Activated T-cell treated with anti-CD3 and anti-CD28 coated beads, Interleukin-2, amount 50 U/mL, for 4 hours (primary cell): ENCODE measurements at regions not wholly inside any gene's neighbourhood (a gene's known extent, or its start where the extent isn't known, plus 50 kb on each side); places are given as distances from the start of the nearest gene placed in this dataset.
"Not testable (repeated sequence)": the region's sequence is repeated elsewhere in the genome, so short reads cannot be mapped to it uniquely, and the experiment has no call there.

Experiments
- ATAC-seq, 2 donors: fragments of 200-7000 bp; cut with Tn5 transposase; one replicate each; pipeline ENCODE4 v1.10.0; 2021
- DNase-seq: peaks from one replicate; pipeline ENCODE4 v3.0.0-alpha.2; 2020
- H3K27me3 Mint-ChIP-seq: one replicate; pipeline ENCODE4 v1.8.0; 2021; ENCODE audit warnings: low read depth, mixed read lengths
- H3K36me3 Mint-ChIP-seq: one replicate; pipeline ENCODE4 v1.8.0; 2022; ENCODE audit warnings: mixed read lengths; ENCODE audit not compliant: insufficient read depth
- H3K4me1 Mint-ChIP-seq: one replicate; pipeline ENCODE4 v1.8.0; 2021; ENCODE audit warnings: low read depth, mixed read lengths
- H3K4me3 Mint-ChIP-seq: one replicate; pipeline ENCODE4 v1.8.0; 2021; ENCODE audit warnings: mild to moderate bottlenecking, moderate library complexity, mixed read lengths
- H3K9me3 Mint-ChIP-seq: one replicate; pipeline ENCODE4 v1.8.0; 2021; ENCODE audit warnings: mixed read lengths

DNA sequence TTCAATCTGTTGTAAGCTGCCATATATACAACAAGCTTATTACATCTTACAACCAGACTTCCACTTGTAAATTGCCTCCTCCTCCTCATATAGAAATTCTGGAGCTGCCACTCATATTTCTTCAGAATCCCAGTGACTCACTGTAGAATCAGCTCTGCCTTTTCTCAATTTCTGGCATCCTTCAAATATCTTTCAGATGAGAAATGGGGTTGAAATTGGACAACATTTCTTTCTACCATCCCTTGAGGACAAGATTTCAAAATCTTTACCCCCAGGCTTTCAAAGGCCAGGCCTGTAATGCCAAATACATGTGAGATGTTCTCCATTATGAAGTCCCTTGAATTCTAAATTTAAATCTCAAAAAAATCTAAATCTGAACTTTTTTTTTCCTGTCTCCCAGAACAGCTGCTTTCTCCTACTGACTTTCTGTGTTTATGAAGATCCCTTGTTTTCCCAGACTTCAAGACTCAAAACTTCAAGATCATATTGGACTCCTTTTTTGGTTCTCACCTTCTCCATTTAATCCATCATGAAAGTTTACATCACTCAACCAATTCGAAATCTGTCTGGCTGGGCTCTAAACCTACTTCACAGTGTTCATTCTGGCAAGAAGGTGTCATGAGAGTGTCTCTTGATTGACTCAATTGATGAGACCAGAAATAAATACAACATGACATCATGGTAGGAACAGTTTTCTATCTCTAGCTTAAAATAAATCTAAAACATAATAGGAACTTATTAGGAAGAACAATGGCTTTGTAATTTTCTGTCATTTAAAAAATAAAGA, 109.8 kb downstream of the HMHB1 start:
- H3K36me3 Mint-ChIP-seq, result no peaks in the 10 kb centered on the region
- no peaks in the 10 kb centered on the region for H3K9me3 Mint-ChIP-seq
- ATAC-seq (no peak), DNase-seq (no peak)
- H3K4me3 Mint-ChIP-seq, result no peak overlapping the region
- H3K4me1 Mint-ChIP-seq, result no peaks in the 10 kb centered on the region
- H3K27me3 Mint-ChIP-seq, result peaks cover 3% of the 10 kb centered on the region

DNA sequence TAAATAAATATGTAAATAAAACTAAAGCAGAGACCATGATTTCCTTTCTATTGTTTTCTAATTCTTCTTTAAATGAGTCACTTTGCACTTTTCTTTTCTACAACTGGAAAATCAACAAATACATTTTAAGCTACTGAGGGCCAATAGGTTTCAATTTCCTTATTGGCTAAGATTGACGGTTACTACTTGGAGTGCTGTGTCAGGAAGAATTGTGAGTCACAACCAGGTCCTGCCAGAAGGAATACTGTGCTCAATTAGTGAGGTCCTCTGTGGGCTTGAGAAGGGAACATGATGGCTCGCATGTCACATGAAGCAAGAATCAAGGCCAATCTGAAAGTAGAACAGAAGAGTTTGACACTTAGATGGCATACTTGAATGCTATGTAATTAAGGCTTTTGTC, 110.8 kb downstream of the HMHB1 start:
- no peaks in the 10 kb centered on the region for H3K36me3 Mint-ChIP-seq
- H3K9me3 Mint-ChIP-seq, result no peaks in the 10 kb centered on the region
- no peaks in the 10 kb centered on the region for H3K4me1 Mint-ChIP-seq
- ATAC-seq (no peak), DNase-seq (no peak)
- H3K27me3 Mint-ChIP-seq, result peaks cover 3% of the 10 kb centered on the region
- H3K4me3 Mint-ChIP-seq, result no peak overlapping the region

DNA sequence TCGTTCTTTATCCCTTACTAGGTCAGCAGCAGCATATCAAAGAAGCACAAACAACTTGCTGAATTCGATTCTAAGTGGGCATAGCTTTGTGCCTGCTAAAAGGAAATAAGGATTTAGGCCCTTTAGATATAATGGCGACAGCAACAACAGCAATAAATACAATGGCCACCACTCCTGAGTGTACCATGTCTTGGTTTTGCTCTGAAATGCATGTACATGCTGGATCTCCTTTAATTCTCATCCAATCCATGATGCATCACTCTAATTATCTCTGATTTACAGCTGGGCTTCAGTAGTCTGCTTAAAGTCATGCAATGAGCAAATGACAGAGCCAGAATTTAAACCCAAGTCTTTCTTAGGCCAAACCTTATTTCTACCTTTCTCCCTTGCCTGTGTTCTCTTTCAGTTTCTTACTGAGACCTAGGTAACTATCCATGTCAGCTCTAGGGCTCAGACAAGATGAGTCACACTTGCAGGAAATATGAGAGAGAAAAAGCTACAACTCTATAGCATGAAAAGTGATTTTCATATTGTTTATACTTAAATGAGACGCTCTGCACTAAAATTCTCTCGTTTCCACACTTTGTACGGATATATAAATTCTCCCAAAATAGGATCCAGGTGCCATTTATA, 111.8 kb downstream of the HMHB1 start:
- DNase-seq, result no peak
- Mint-ChIP-seq H3K4me3 (no peak overlapping the region), H3K4me1 (no peaks in the 10 kb centered on the region), H3K36me3 (no peaks in the 10 kb centered on the region), H3K9me3 (no peaks in the 10 kb centered on the region), H3K27me3 (no peaks in the 10 kb centered on the region)
- peak in 1 of 2 donors; percentile 37 for ATAC-seq

DNA sequence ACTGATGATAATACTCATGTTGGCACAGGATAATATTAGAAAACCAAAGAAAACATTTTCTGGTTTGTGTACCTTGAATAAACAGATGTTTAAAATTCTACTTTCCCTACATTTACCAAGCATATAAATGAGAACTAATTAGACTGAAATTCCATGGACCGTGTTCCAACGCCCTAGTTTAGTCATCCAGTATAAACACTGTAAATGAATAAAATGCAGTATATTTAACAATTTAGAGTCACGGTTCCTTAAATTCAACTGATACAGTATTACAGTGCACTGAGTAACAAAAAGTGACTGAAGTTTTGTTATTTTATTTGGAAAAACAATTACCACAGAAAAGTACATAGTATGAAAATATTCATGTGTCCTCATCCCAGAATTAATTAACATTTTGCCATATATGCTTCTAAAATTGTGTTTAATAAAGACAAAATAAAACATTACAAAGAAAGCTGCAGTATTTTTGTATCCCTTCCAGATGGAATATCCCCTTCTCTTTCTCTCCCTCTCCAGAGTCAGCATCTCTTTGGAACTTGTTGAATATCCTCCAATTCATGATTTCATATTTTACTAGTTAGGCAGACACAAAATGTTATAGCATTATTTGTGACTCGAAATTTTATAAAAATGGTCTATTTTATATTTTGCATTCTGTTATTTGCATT, 112.5 kb downstream of the HMHB1 start:
- no peaks in the 10 kb centered on the region for H3K27me3 Mint-ChIP-seq
- ATAC-seq (no peak), DNase-seq (no peak)
- no peak overlapping the region for H3K4me3 Mint-ChIP-seq
- H3K9me3 Mint-ChIP-seq, result no peaks in the 10 kb centered on the region
- no peaks in the 10 kb centered on the region for H3K4me1 Mint-ChIP-seq
- no peaks in the 10 kb centered on the region for H3K36me3 Mint-ChIP-seq

DNA sequence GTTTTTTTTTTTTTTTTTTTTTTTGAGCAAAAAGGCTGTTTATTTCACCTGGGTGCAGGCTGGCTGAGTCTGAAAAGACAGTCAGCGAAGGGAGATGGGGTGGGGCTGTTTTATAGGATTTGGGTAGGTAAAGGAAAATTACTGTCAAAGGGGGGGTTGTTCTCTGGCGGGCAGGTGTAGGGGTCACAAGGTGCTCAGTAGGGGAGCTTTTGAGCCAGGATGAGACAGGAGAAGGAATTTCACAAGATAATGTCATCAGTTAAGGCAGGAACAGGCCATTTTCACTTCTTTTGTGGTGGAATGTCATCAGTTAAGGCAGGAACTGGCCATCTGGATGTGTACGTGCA, 113.0 kb downstream of the HMHB1 start:
- not testable (repeated sequence) for H3K4me1 Mint-ChIP-seq, H3K4me3 Mint-ChIP-seq, H3K27me3 Mint-ChIP-seq, H3K9me3 Mint-ChIP-seq, H3K36me3 Mint-ChIP-seq, ATAC-seq, DNase-seq

DNA sequence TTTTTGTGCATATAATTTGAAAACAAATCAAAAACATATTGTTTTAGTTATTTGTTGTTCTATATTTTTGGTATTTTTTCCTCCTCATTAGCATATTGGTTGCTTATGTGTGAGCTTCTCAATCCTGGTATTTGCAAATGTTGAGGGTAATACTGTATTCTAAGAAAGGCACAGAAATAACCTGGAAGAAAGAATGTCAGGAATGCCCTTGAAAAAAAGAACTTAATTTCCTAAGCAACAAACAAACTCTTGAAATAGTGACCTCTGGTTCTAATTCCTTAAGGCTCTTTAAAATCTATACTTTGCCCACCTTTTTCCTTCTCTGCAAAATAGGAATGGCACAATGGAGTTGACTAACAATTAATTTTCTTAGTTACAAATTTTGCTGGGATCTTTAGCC, 117.5 kb downstream of the HMHB1 start:
- ATAC-seq (no peak), DNase-seq (no peak)
- no peaks in the 10 kb centered on the region for H3K4me1 Mint-ChIP-seq
- no peaks in the 10 kb centered on the region for H3K36me3 Mint-ChIP-seq
- no peak overlapping the region for H3K4me3 Mint-ChIP-seq
- no peaks in the 10 kb centered on the region for H3K27me3 Mint-ChIP-seq
- H3K9me3 Mint-ChIP-seq, result peaks cover 10% of the 10 kb centered on the region

DNA sequence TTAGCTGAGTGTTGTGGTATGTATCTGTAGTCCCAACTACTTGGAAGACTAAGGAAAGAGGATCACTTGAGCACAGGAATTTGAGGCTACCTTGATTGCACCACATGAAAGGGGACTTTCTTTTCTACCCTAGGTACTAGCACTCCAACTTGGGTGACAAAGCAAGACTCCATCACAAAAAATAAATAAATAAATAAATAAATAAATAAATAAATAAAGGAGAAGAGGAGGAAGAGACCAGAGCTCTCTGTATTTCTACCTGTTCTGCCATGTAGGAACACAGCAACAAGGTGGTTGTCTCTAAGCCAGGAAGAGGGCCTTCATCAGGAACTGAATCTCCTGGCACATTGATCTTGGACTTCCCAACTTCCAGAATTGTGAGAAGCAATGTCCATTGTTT, 118.6 kb downstream of the HMHB1 start:
- DNase-seq (no peak), ATAC-seq (no peak)
- peaks cover 18% of the 10 kb centered on the region for H3K9me3 Mint-ChIP-seq
- H3K4me1 Mint-ChIP-seq, result no peaks in the 10 kb centered on the region
- no peaks in the 10 kb centered on the region for H3K36me3 Mint-ChIP-seq
- H3K27me3 Mint-ChIP-seq, result peaks cover 2% of the 10 kb centered on the region
- no peak overlapping the region for H3K4me3 Mint-ChIP-seq

DNA sequence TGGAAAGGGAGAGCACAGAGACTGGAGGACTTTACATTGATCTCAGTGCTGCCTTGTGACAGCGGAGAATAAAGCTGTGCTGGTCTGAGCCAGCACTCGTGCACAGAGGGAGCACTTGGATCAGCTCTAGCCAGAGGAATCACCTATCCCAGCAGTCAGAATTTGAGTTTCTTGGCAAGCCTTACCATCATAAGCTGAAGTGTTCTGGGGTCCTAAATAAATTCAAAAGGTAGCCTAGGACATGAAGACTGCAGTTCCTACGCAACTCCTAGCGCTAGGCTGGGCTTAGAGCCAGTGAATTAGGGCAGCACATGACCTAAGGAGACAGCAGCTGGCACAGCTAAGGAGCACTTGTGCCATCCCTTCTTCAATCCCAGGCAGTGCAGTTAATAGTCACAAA, 119.5 kb downstream of the HMHB1 start:
- Mint-ChIP-seq H3K27me3 (peaks cover 2% of the 10 kb centered on the region), H3K36me3 (no peaks in the 10 kb centered on the region), H3K4me1 (no peaks in the 10 kb centered on the region), H3K4me3 (no peak overlapping the region), H3K9me3 (peaks cover 24% of the 10 kb centered on the region)
- DNase-seq (no peak), ATAC-seq (no peak)

DNA sequence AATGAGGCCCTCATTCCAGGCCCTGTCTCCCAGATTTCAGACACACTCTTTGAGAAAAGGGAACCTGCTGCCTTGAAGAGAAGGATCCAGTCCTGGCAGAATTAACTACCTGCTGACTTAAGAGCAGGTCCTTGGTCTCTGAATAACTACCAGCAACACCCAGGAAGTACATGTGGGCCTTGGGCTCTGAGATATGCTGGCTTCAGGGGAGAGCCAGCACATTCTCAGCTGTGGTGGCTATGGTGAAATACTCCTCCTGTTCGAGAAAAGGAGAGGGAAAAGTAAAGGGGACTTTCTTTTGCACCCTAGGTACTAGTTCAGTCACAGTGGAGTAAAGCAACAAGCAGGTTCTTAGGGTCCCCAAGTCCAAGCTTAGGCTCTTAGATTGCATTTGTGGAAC, 120.0 kb downstream of the HMHB1 start:
- H3K36me3 Mint-ChIP-seq, result no peaks in the 10 kb centered on the region
- DNase-seq (no peak), ATAC-seq (no peak)
- no peaks in the 10 kb centered on the region for H3K4me1 Mint-ChIP-seq
- no peak overlapping the region for H3K4me3 Mint-ChIP-seq
- H3K27me3 Mint-ChIP-seq, result peaks cover 2% of the 10 kb centered on the region
- H3K9me3 Mint-ChIP-seq, result peaks cover 24% of the 10 kb centered on the region

DNA sequence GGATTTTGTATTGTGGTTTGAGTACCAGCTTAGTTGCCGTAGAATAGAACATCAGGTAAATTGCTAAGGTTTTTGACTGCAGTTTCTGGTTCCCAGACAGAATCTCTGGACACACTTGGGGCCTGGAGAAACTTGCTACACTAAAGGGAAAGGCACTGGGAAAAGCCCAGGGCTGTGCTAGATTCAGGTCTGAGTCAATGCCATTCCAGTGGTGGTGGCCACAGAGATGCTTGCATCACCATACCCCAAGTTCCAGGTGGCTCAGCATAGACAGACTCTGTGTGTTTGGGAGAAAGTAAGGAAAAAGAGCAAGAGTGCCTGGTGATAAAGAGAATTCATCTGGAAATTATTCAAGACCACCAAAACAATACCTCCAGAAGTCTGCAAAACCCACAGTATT, 120.6 kb downstream of the HMHB1 start:
- DNase-seq (no peak), ATAC-seq (no peak)
- H3K36me3 Mint-ChIP-seq, result no peaks in the 10 kb centered on the region
- no peaks in the 10 kb centered on the region for H3K4me1 Mint-ChIP-seq
- H3K4me3 Mint-ChIP-seq, result no peak overlapping the region
- H3K9me3 Mint-ChIP-seq, result peaks cover 24% of the 10 kb centered on the region
- H3K27me3 Mint-ChIP-seq, result peaks cover 2% of the 10 kb centered on the region

DNA sequence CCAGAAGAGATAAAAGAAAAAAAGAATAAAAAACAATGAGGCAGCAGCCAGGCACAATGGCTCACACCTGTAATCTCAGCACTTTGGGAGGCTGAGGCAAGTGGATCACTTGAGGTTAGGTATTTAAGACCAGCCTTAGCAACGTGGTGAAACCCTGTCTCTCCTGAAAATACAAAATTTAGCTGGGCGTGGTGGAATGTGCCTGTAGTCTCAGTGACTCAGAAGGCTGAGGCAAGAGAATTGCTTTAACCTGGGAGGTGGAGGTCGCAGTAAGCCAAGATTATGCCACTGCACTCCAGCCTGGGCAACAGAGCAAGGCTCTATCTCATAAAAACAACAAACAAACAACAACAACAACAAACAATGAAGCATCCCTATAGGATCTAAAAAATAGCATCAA, 121.5 kb downstream of the HMHB1 start:
- ATAC-seq, result no peak
- H3K36me3 Mint-ChIP-seq, result no peaks in the 10 kb centered on the region
- peaks cover 24% of the 10 kb centered on the region for H3K9me3 Mint-ChIP-seq
- no peak overlapping the region for H3K4me3 Mint-ChIP-seq
- no peak for DNase-seq
- peaks cover 2% of the 10 kb centered on the region for H3K27me3 Mint-ChIP-seq
- H3K4me1 Mint-ChIP-seq, result no peaks in the 10 kb centered on the region

DNA sequence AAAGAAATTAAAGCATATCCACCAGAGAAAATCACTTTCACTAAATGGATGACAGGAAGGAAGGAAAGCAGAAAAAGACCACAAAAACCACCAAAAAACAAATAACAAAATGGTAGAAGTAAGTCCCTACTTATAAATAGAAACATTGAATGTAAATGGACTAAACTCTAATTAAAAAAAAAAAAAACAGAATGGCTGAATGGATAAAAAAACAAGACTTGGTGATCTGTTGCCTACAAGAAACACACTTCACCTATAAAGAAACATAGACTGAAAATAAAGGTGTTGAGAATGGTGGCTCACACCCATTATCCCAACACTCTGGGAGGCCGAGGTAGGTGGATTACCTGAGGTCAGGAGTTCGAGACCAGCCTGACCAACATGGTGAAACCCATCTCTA, 122.9 kb downstream of the HMHB1 start:
- no peak overlapping the region for H3K4me3 Mint-ChIP-seq
- H3K4me1 Mint-ChIP-seq, result no peaks in the 10 kb centered on the region
- peaks cover 28% of the 10 kb centered on the region for H3K9me3 Mint-ChIP-seq
- H3K36me3 Mint-ChIP-seq, result no peaks in the 10 kb centered on the region
- DNase-seq, result no peak
- peaks cover 2% of the 10 kb centered on the region for H3K27me3 Mint-ChIP-seq
- no peak for ATAC-seq

DNA sequence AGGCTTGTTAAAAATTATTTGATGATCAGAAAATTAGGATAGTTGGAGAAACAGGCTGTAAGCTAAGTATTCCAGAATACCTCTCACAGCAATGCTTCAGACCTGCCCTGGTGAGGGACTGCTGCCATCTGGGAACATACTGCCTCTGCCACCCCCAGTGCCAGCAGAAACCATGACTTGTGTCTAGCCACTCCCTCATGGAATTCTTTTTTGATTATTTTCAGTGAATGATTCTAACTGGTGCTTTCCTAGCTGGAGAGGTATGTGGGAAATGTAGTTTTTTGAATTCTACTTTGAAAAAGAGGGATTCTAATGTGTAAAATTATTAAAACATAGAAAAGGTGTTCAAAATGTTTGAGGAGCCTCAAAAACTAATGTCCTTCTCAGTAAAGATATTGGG, 126.3 kb downstream of the HMHB1 start:
- DNase-seq (no peak), ATAC-seq (no peak)
- Mint-ChIP-seq H3K9me3 (peaks cover 34% of the 10 kb centered on the region), H3K4me3 (no peak overlapping the region), H3K36me3 (no peaks in the 10 kb centered on the region), H3K27me3 (peaks cover 2% of the 10 kb centered on the region), H3K4me1 (no peaks in the 10 kb centered on the region)

DNA sequence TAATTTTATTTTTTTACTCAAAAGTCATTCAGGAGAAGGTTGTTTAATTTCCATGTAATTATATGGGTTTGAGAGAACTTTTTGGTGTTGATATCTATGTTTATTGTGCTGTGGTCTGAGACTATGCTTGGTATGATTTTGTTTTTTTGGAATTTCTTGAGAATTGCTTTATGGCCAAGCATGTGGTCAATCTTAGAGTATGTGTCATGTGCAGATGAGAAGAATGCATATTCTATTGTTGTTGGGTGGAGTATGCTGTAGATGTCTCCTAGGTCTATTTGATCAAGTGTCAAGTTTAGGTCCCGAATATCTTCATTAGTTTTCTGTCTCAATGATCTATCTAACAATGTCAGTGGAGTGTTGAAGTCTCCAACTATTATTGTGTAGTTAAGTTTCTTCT, 134.9 kb downstream of the HMHB1 start:
- Mint-ChIP-seq H3K36me3 (peaks cover 3% of the 10 kb centered on the region), H3K27me3 (peaks cover 10% of the 10 kb centered on the region)
- no peak for ATAC-seq

DNA sequence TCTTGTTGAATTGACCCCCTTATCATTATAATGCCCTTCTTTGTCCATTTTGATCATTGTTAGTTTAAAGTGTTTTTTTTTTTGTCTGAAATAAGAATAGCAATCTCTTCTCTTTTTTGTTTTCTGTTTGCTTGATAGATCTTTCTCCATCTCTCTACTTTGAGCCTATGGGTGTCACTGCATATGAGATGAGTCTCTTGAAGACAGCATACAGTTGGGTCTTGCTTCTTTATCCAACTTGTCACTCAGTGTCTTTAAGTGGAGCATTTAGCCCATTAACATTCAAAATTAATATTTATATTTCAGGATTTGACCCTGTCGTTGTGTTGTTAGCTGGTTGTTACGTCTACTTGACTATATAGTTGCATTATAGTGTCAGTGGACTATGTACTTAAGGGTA, 135.4 kb downstream of the HMHB1 start:
- peaks cover 3% of the 10 kb centered on the region for H3K36me3 Mint-ChIP-seq
- H3K4me3 Mint-ChIP-seq, result no peak overlapping the region
- H3K9me3 Mint-ChIP-seq, result peaks cover 27% of the 10 kb centered on the region
- peaks cover 10% of the 10 kb centered on the region for H3K27me3 Mint-ChIP-seq
- DNase-seq (no peak), ATAC-seq (no peak)
- H3K4me1 Mint-ChIP-seq, result no peaks in the 10 kb centered on the region

More for the DNA sequence above, 134.9 kb downstream of the HMHB1 start:
- peaks cover 27% of the 10 kb centered on the region for H3K9me3 Mint-ChIP-seq
- no peak overlapping the region for H3K4me3 Mint-ChIP-seq
- no peaks in the 10 kb centered on the region for H3K4me1 Mint-ChIP-seq
- no peak for DNase-seq
